T-cell (primary cell): ENCODE measurements at regions not wholly inside any gene's neighbourhood (a gene's known extent, or its start where the extent isn't known, plus 50 kb on each side); places are given as distances from the start of the nearest gene placed in this dataset.

Experiments used
- ATAC-seq, 4 experiments: fragments of 200-7000 bp in 3 of 4; fragments of 150-1000 bp in 1 of 4; cut with Tn5 transposase; replicated peaks in 1 of 4; 1 replicate in 3 of 4; 2 replicates in 1 of 4; pipeline ENCODE4 v1.10.0; 2021; ENCODE audit warnings: moderate library complexity in 3 of 4, mild to moderate bottlenecking in 2 of 4, moderate number of reproducible peaks in 1 of 4
- CTCF ChIA-PET, 2 donors: fragments of 300-600 bp; sonication (Branson Sonifier 250); formaldehyde crosslinking; loops; one replicate each; lab custom pipeline; 2022; ENCODE audit warnings: antibody characterized with exemption in 2 of 2; lab: Charles Lee
- POLR2A ChIA-PET, 2 donors: fragments of 300-600 bp; sonication (Branson Sonifier 250); formaldehyde crosslinking; loops; one replicate each; lab custom pipeline; 2022; ENCODE audit warnings: antibody characterized with exemption in 2 of 2; lab: Charles Lee
- DNase-seq, 35 experiments: peaks; one replicate each; pipeline versions ENCODE4 v3.0.0 to v3.0.0-alpha.2; 2013 to 2023
- H3K27ac ChIP-seq: one replicate; pipeline ENCODE4 v1.5.1; 2013; ENCODE audit warnings: low read length
- H3K27me3 ChIP-seq, 2 experiments: replicated peaks in 1 of 2; 1 replicate in 1 of 2; 2 replicates in 1 of 2; pipeline versions ENCODE4 v1.6.1 to v1.7.0; 2013; ENCODE audit warnings: low read length in 1 of 2, mixed read lengths in 1 of 2; ENCODE audit not compliant: control insufficient read depth in 2 of 2, insufficient read depth in 2 of 2; ENCODE audit errors: extremely low read depth in 1 of 2
- H3K36me3 ChIP-seq, 2 donors: 1 replicate in 1 of 2; 2 replicates in 1 of 2; pipeline versions ENCODE4 v1.6.1 to v1.7.0; 2013; ENCODE audit warnings: low read length in 1 of 2; ENCODE audit not compliant: control insufficient read depth in 2 of 2, insufficient read depth in 1 of 2; ENCODE audit errors: extremely low read depth in 1 of 2
- H3K4me1 ChIP-seq, 2 experiments: 1 replicate in 1 of 2; 2 replicates in 1 of 2; pipeline versions ENCODE4 v1.6.1 to v1.7.0; 2013; ENCODE audit warnings: low read length in 2 of 2, mixed read lengths in 1 of 2; ENCODE audit not compliant: insufficient read depth in 2 of 2, control insufficient read depth in 1 of 2; ENCODE audit errors: extremely low read depth in 1 of 2
- H3K4me3 ChIP-seq, 2 donors: 1 replicate in 1 of 2; 2 replicates in 1 of 2; pipeline versions ENCODE4 v1.5.1 to v1.7.0; 2013; ENCODE audit warnings: mild to moderate bottlenecking in 2 of 2, low read length in 1 of 2, moderate library complexity in 1 of 2; ENCODE audit not compliant: control insufficient read depth in 1 of 2; ENCODE audit errors: extremely low read depth in 1 of 2
- H3K9me3 ChIP-seq: 2 replicates; pipeline ENCODE4 v1.7.0; 2013
- H3K27ac Mint-ChIP-seq, 2 donors: one replicate each; pipeline ENCODE4 v1.8.0; 2020 to 2021; ENCODE audit warnings: mild to moderate bottlenecking in 2 of 2, mixed read lengths in 2 of 2
- H3K27me3 Mint-ChIP-seq, 2 donors: one replicate each; pipeline ENCODE4 v1.8.0; 2021 to 2022; ENCODE audit warnings: mixed read lengths in 2 of 2
- H3K36me3 Mint-ChIP-seq: one replicate; pipeline ENCODE4 v1.8.0; 2021; ENCODE audit warnings: mixed read lengths
- H3K4me1 Mint-ChIP-seq, 3 donors: one replicate each; pipeline ENCODE4 v1.8.0; 2020 to 2022; ENCODE audit warnings: mixed read lengths in 3 of 3, mild to moderate bottlenecking in 1 of 3
- H3K4me3 Mint-ChIP-seq, 3 donors: one replicate each; pipeline ENCODE4 v1.8.0; 2020 to 2022; ENCODE audit warnings: mild to moderate bottlenecking in 3 of 3, mixed read lengths in 3 of 3, moderate library complexity in 3 of 3
- H3K9me3 Mint-ChIP-seq, 3 donors: one replicate each; pipeline ENCODE4 v1.8.0; 2020 to 2022; ENCODE audit warnings: mixed read lengths in 3 of 3
- WGBS: methylation state at CpG from one replicate; pipeline ENCODE4 v1.1.5; 2013; ENCODE audit warnings: missing lambda C conversion rate; ENCODE audit not compliant: insufficient coverage; 5-methylcytosine and 5-hydroxymethylcytosine counted together

GRCh38 chr15:81625896-81626295 is 251.9 kb upstream of the TMC3 start:
- no peaks in the 10 kb centered on the region for H3K4me1 Mint-ChIP-seq
- Histone ChIP-seq H3K4me1 (no peaks in the 10 kb centered on the region), H3K36me3 (no peaks in the 10 kb centered on the region), H3K27me3 (peaks cover 0 to 6% of the 10 kb centered on the region in 2 experiments), H3K9me3 (no peaks in the 10 kb centered on the region), H3K27ac (no peak overlapping the region), H3K4me3 (no peak overlapping the region)
- H3K9me3 Mint-ChIP-seq, result peaks cover 0 to 5% (median 3%) of the 10 kb centered on the region in 3 donors
- no peak overlapping the region for H3K4me3 Mint-ChIP-seq
- peaks cover 5 to 9% of the 10 kb centered on the region in 2 donors for H3K27me3 Mint-ChIP-seq
- POLR2A ChIA-PET, result no interaction called here
- WGBS, result 92% methylated on average over 2 of the region's 2 CpGs
- ATAC-seq, result no peak
- CTCF ChIA-PET, result no interaction called here
- no peak overlapping the region for H3K27ac Mint-ChIP-seq
- no peaks in the 10 kb centered on the region for H3K36me3 Mint-ChIP-seq
- DNase-seq, result no peak

- ATAC-seq (no peak), DNase-seq (no peak)
- Histone ChIP-seq H3K27ac (no peak overlapping the region), H3K36me3 (no peaks in the 10 kb centered on the region), H3K9me3 (no peaks in the 10 kb centered on the region), H3K4me1 (no peaks in the 10 kb centered on the region), H3K4me3 (no peak overlapping the region), H3K27me3 (peaks cover 0 to under 1% of the 10 kb centered on the region in 2 experiments)
- no peaks in the 10 kb centered on the region for H3K9me3 Mint-ChIP-seq
- H3K4me1 Mint-ChIP-seq, result no peaks in the 10 kb centered on the region
- WGBS, result no CpG with 5 or more reads among the region's 4 CpGs
- H3K4me3 Mint-ChIP-seq, result no peak overlapping the region
- POLR2A ChIA-PET, result no interaction called here
- peaks cover 0 to 9% of the 10 kb centered on the region in 2 donors for H3K27me3 Mint-ChIP-seq
- no peak overlapping the region for H3K27ac Mint-ChIP-seq
- no peaks in the 10 kb centered on the region for H3K36me3 Mint-ChIP-seq
- CTCF ChIA-PET, result no interaction called here
These were observed 245.0 kb upstream of the TMC3 start for GRCh38 chr15:81619002-81619401.

GRCh38 chr15:81612631-81613030 is 238.6 kb upstream of the TMC3 start:
- H3K4me1 ChIP-seq, result no peaks in the 10 kb centered on the region
- Mint-ChIP-seq H3K27ac (no peak overlapping the region), H3K9me3 (no peaks in the 10 kb centered on the region), H3K4me1 (no peaks in the 10 kb centered on the region), H3K36me3 (no peaks in the 10 kb centered on the region), H3K4me3 (no peak overlapping the region), H3K27me3 (peaks cover 4% of the 10 kb centered on the region in 2 donors)
- no peaks in the 10 kb centered on the region for H3K9me3 ChIP-seq
- ChIA-PET CTCF (no interaction called here), POLR2A (no interaction called here)
- H3K4me3 ChIP-seq, result no peak overlapping the region
- H3K27ac ChIP-seq, result no peak overlapping the region
- 73% methylated on average over 2 of the region's 2 CpGs for WGBS
- DNase-seq (no peak), ATAC-seq (no peak)
- peaks cover 0 to 4% of the 10 kb centered on the region in 2 experiments for H3K27me3 ChIP-seq
- H3K36me3 ChIP-seq, result no peaks in the 10 kb centered on the region

GRCh38 chr15:81611679-81612078 is 237.7 kb upstream of the TMC3 start:
- Histone ChIP-seq H3K4me1 (no peaks in the 10 kb centered on the region), H3K36me3 (no peaks in the 10 kb centered on the region), H3K27me3 (peaks cover 0 to 4% of the 10 kb centered on the region in 2 experiments), H3K4me3 (no peak overlapping the region), H3K27ac (no peak overlapping the region), H3K9me3 (no peaks in the 10 kb centered on the region)
- no peak overlapping the region for H3K27ac Mint-ChIP-seq
- WGBS, result 75% methylated on average over 4 of the region's 4 CpGs
- no peaks in the 10 kb centered on the region for H3K9me3 Mint-ChIP-seq
- ATAC-seq, result no peak
- H3K4me1 Mint-ChIP-seq, result no peaks in the 10 kb centered on the region
- POLR2A ChIA-PET, result no interaction called here
- no peak overlapping the region for H3K4me3 Mint-ChIP-seq
- no peak for DNase-seq
- no peaks in the 10 kb centered on the region for H3K36me3 Mint-ChIP-seq
- peaks cover 4% of the 10 kb centered on the region in 2 donors for H3K27me3 Mint-ChIP-seq
- CTCF ChIA-PET, result no interaction called here

DNA sequence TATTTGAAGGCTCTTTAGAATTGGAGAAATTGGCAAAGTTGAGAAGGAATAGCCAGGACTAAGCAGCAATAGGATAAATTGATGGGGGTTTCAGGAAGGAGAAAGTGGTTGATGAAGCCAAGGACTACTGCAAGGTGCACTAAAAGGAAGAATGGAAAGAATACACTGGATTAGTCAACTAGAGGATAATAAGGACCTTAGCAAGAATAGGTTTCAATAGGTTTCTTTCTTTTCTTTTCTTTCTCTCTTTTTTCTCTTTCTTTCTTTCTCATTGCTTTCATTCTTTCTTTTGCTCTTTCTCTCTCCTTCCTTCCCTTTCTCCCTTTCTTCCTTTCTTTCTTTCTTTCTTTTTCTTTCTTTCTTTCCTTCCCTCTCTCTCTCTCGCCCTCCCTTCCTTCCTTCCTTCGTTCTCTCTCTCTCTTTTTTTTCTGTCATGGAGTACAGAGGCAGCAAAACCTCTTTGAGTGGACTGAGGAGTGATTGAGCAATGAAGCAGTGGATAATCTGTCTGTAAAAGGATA is 234.4 kb upstream of the TMC3 start:
- Mint-ChIP-seq H3K4me1 (no peaks in the 10 kb centered on the region), H3K9me3 (no peaks in the 10 kb centered on the region), H3K4me3 (no peak overlapping the region), H3K27me3 (peaks cover 4 to 8% of the 10 kb centered on the region in 2 donors), H3K36me3 (no peaks in the 10 kb centered on the region), H3K27ac (no peak overlapping the region)
- ChIA-PET CTCF (no interaction called here), POLR2A (no interaction called here)
- no peaks in the 10 kb centered on the region for H3K9me3 ChIP-seq
- DNase-seq (no peak), ATAC-seq (no peak)
- H3K27ac ChIP-seq, result no peak overlapping the region
- WGBS, result no CpG with 5 or more reads among the region's 2 CpGs
- no peaks in the 10 kb centered on the region for H3K36me3 ChIP-seq
- H3K4me3 ChIP-seq, result no peak overlapping the region
- peaks cover 0 to 6% of the 10 kb centered on the region in 2 experiments for H3K27me3 ChIP-seq
- H3K4me1 ChIP-seq, result no peaks in the 10 kb centered on the region

- 79% methylated on average over 5 of the region's 5 CpGs for WGBS
- no peak overlapping the region for H3K4me3 ChIP-seq
- H3K27ac ChIP-seq, result no peak overlapping the region
- no peaks in the 10 kb centered on the region for H3K4me1 Mint-ChIP-seq
- DNase-seq, result no peak
- H3K27me3 Mint-ChIP-seq, result peaks cover 0 to 8% of the 10 kb centered on the region in 2 donors
- CTCF ChIA-PET, result interaction anchor here in 1 of 2 donors (0.6 kb wide), 1 partner anchor 690 kb away, joined by 5 read pairs; no protein-coding TSS in a partner anchor
- POLR2A ChIA-PET, result no interaction called here
- H3K4me1 ChIP-seq, result no peaks in the 10 kb centered on the region
- no peaks in the 10 kb centered on the region for H3K36me3 Mint-ChIP-seq
- no peak for ATAC-seq
- no peak overlapping the region for H3K27ac Mint-ChIP-seq
- H3K9me3 Mint-ChIP-seq, result peaks cover 8 to 18% (median 16%) of the 10 kb centered on the region in 3 donors
- H3K9me3 ChIP-seq, result no peaks in the 10 kb centered on the region
- H3K4me3 Mint-ChIP-seq, result no peak overlapping the region
- peaks cover 0 to 2% of the 10 kb centered on the region in 2 experiments for H3K27me3 ChIP-seq
- H3K36me3 ChIP-seq, result no peaks in the 10 kb centered on the region
These were observed 230.7 kb upstream of the TMC3 start for GRCh38 chr15:81604713-81605112.
